Adrenal gland (tissue), 5 donors: ENCODE measurements at regions not wholly inside any gene's neighbourhood (a gene's known extent, or its start where the extent isn't known, plus 50 kb on each side); places are given as distances from the start of the nearest gene placed in this dataset.

Experiments
- POLR2A ChIP-seq, 2 donors: fragments of 450-650 bp; IDR thresholded peaks; one replicate each; pipeline ENCODE4 v1.6.1; 2017; ENCODE audit warnings: antibody characterized with exemption in 2 of 2, mild to moderate bottlenecking in 2 of 2, moderate library complexity in 1 of 2
- TF ChIP-seq, protein P1 (sequence below), 6 experiments: fragments of 450-650 bp in 4 of 6; fragments of 200-600 bp in 2 of 6; sonication (generic) in 1 of 6; IDR thresholded peaks; 1 replicate in 5 of 6; 2 replicates in 1 of 6; pipeline versions ENCODE4 v1.5.1 to v1.8.0; 2016 to 2021; ENCODE audit warnings: antibody characterized with exemption in 6 of 6, mild to moderate bottlenecking in 2 of 6, moderate library complexity in 1 of 6
- donor health status: DM: no; HTN: no; CAD: no.

GRCh38 chr12:123085066-123085465 lies 65.8 kb downstream of the PITPNM2 start:
- TF ChIP-seq, protein P1, sequence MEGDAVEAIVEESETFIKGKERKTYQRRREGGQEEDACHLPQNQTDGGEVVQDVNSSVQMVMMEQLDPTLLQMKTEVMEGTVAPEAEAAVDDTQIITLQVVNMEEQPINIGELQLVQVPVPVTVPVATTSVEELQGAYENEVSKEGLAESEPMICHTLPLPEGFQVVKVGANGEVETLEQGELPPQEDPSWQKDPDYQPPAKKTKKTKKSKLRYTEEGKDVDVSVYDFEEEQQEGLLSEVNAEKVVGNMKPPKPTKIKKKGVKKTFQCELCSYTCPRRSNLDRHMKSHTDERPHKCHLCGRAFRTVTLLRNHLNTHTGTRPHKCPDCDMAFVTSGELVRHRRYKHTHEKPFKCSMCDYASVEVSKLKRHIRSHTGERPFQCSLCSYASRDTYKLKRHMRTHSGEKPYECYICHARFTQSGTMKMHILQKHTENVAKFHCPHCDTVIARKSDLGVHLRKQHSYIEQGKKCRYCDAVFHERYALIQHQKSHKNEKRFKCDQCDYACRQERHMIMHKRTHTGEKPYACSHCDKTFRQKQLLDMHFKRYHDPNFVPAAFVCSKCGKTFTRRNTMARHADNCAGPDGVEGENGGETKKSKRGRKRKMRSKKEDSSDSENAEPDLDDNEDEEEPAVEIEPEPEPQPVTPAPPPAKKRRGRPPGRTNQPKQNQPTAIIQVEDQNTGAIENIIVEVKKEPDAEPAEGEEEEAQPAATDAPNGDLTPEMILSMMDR (IDR thresholded peaks at IDR 0.05), result no peak
- no peak for TF ChIP-seq POLR2A (IDR thresholded peaks at IDR 0.05)
